Activated naive CD4-positive, alpha-beta T cell treated with anti-CD3 and anti-CD28 coated beads for 36 hours (primary cell): ENCODE measurements at regions not wholly inside any gene's neighbourhood (a gene's known extent, or its start where the extent isn't known, plus 50 kb on each side); places are given as distances from the start of the nearest gene placed in this dataset.
A peak's percentile ranks its signal among the peaks of the same experiment; 100 is the strongest.
"Not testable (repeated sequence)": the region's sequence is repeated elsewhere in the genome, so short reads cannot be mapped to it uniquely, and the experiment has no call there.

Experiments used
- CTCF ChIA-PET: fragments of 350-600 bp; sonication (Branson Sonifier 250); formaldehyde crosslinking; loops from one replicate; lab custom pipeline; 2021; ENCODE audit warnings: antibody characterized with exemption; lab: Charles Lee
- DNase-seq: peaks from one replicate; pipeline ENCODE4 v3.0.0-alpha.2; 2020
- H3K27ac Mint-ChIP-seq: one replicate; pipeline ENCODE4 v1.8.0; 2021; ENCODE audit warnings: mild to moderate bottlenecking, mixed read lengths
- H3K27me3 Mint-ChIP-seq: one replicate; pipeline ENCODE4 v1.8.0; 2021; ENCODE audit warnings: low read depth, mixed read lengths
- H3K36me3 Mint-ChIP-seq: one replicate; pipeline ENCODE4 v1.8.0; 2021; ENCODE audit warnings: low read depth, mixed read lengths
- H3K4me1 Mint-ChIP-seq: one replicate; pipeline ENCODE4 v1.8.0; 2021; ENCODE audit warnings: low read depth, mixed read lengths
- H3K4me3 Mint-ChIP-seq: one replicate; pipeline ENCODE4 v1.8.0; 2021; ENCODE audit warnings: mild to moderate bottlenecking, moderate library complexity, mixed read lengths
- H3K9me3 Mint-ChIP-seq: one replicate; pipeline ENCODE4 v1.8.0; 2021; ENCODE audit warnings: mixed read lengths
- intact Hi-C: fragments of 100-400 bp; cut with micrococcal nuclease; formaldehyde crosslinking; loops from one replicate; pipeline ENCODE4 v1.15.1; 2023

DNA sequence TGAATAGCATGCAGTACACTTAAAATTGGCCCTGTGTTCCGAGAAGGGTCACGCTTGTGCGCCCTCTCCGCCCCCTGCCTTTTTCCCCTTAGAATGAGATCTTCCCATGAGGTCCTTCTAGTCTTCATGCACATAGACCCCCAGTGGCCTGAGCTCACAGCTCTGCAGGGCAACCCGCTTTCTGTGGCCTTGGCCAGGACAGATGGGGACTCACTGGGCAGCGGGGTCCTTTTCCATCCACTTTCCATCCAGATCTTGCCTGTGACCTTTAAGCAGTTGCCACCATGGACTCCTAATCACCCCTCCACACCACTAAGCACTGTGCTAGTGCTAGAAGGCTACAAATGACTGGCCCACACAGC is 244.4 kb downstream of the UACA start:
- Mint-ChIP-seq H3K9me3 (no peaks in the 10 kb centered on the region), H3K4me1 (peaks cover 3% of the 10 kb centered on the region), H3K4me3 (no peak overlapping the region), H3K27ac (no peak overlapping the region), H3K36me3 (no peaks in the 10 kb centered on the region), H3K27me3 (no peaks in the 10 kb centered on the region)
- CTCF ChIA-PET = no interaction called here
- no peak for DNase-seq
- intact Hi-C loops = loop anchor here (10.0 kb wide), 1 partner anchor 154 kb away; no protein-coding TSS in a partner anchor

- DNase-seq = no peak
- H3K27ac Mint-ChIP-seq = no peak overlapping the region
- H3K4me3 Mint-ChIP-seq = no peak overlapping the region
- CTCF ChIA-PET = no interaction called here
- peaks cover 3% of the 10 kb centered on the region for H3K4me1 Mint-ChIP-seq
- H3K36me3 Mint-ChIP-seq = no peaks in the 10 kb centered on the region
- intact Hi-C loops = loop anchor here (10.0 kb wide), 1 partner anchor 154 kb away; no protein-coding TSS in a partner anchor
- no peaks in the 10 kb centered on the region for H3K27me3 Mint-ChIP-seq
- H3K9me3 Mint-ChIP-seq = no peaks in the 10 kb centered on the region
Measured at GRCh38 chr15:70518201-70519003, 245.0 kb downstream of the UACA start.

- Mint-ChIP-seq H3K9me3 (peaks cover 2% of the 10 kb centered on the region), H3K4me1 (peaks cover 3% of the 10 kb centered on the region), H3K4me3 (no peak overlapping the region), H3K27ac (no peak overlapping the region), H3K36me3 (no peaks in the 10 kb centered on the region), H3K27me3 (no peaks in the 10 kb centered on the region)
- CTCF ChIA-PET = interaction anchor here (1.1 kb wide), 1 partner anchor 19 kb away, joined by 3 read pairs; no protein-coding TSS in a partner anchor
- intact Hi-C loops = loop anchor here (10.0 kb wide), 1 partner anchor 152 kb away; no protein-coding TSS in a partner anchor
- DNase-seq = no peak
Measured at GRCh38 chr15:70517194-70517590, 246.2 kb downstream of the UACA start.

- H3K36me3 Mint-ChIP-seq = no peaks in the 10 kb centered on the region
- CTCF ChIA-PET = interaction anchor here (0.6 to 1.1 kb wide), 3 partner anchors 18 to 53 kb away, joined by 3 to 4 read pairs (median 3); no protein-coding TSS in a partner anchor
- no peak for DNase-seq
- H3K27me3 Mint-ChIP-seq = no peaks in the 10 kb centered on the region
- peaks cover 3% of the 10 kb centered on the region for H3K4me1 Mint-ChIP-seq
- peaks cover 8% of the 10 kb centered on the region for H3K9me3 Mint-ChIP-seq
- intact Hi-C loops = loop anchor here (10.0 kb wide), 1 partner anchor 152 kb away; no protein-coding TSS in a partner anchor
- no peak overlapping the region for H3K4me3 Mint-ChIP-seq
- no peak overlapping the region for H3K27ac Mint-ChIP-seq
Measured at GRCh38 chr15:70516408-70517193, 246.8 kb downstream of the UACA start.

- Mint-ChIP-seq H3K4me3 (no peak overlapping the region), H3K36me3 (peaks cover 12% of the 10 kb centered on the region), H3K27ac (no peak overlapping the region), H3K27me3 (no peaks in the 10 kb centered on the region), H3K9me3 (peaks cover 30% of the 10 kb centered on the region), H3K4me1 (peaks cover 13% of the 10 kb centered on the region)
- DNase-seq = no peak
- intact Hi-C loops = loop anchor here (10.0 kb wide), 1 partner anchor 149 kb away; no protein-coding TSS in a partner anchor
- CTCF ChIA-PET = interaction anchor here (0.6 to 12.3 kb wide), 3 partner anchors 14 to 357 kb away, joined by 3 to 120 read pairs (median 6); no protein-coding TSS in a partner anchor
Measured at GRCh38 chr15:70514251-70514650, 249.1 kb downstream of the UACA start.

GRCh38 chr15:70513819-70514218 is 249.5 kb downstream of the UACA start:
- intact Hi-C loops = loop anchor here (10.0 kb wide), 1 partner anchor 149 kb away; no protein-coding TSS in a partner anchor
- Mint-ChIP-seq H3K9me3 (peaks cover 30% of the 10 kb centered on the region), H3K4me1 (peaks cover 17% of the 10 kb centered on the region), H3K4me3 (no peak overlapping the region), H3K36me3 (peaks cover 12% of the 10 kb centered on the region), H3K27me3 (no peaks in the 10 kb centered on the region), H3K27ac (no peak overlapping the region)
- DNase-seq = no peak
- CTCF ChIA-PET = interaction anchor here (0.6 to 12.3 kb wide), 5 partner anchors 14 to 1663 kb away, joined by 3 to 120 read pairs (median 4); no protein-coding TSS in a partner anchor

DNA sequence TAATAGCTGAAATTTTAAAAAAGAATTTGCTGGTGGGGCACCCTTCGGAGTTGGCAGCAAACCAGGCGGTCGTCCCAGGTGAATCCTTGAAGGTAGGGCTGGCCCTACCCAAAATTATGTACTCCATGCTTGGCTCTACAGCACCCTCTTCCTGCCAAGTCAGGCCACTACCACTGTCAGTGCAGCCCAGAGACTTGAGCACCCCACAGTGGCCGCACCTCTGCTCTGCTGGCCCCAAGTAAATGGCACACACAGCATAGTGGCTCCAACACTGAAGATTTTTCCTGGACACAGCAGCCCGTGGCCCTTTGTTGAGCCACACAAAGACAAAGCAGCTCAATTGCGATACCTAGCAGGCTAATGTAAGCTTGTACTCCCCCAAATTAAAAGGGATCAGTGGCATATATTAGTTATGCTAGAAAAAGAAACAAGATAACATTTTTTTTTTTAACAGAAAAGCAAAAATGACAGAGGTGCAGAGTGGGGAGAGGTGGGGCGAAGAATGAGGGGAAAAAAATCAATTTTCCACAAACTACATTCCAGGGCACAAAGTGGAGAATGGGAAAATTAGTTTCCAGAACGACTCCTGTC is 250.5 kb downstream of the UACA start:
- intact Hi-C loops = loop anchor here (10.0 kb wide), 1 partner anchor 148 kb away; no protein-coding TSS in a partner anchor

DNA sequence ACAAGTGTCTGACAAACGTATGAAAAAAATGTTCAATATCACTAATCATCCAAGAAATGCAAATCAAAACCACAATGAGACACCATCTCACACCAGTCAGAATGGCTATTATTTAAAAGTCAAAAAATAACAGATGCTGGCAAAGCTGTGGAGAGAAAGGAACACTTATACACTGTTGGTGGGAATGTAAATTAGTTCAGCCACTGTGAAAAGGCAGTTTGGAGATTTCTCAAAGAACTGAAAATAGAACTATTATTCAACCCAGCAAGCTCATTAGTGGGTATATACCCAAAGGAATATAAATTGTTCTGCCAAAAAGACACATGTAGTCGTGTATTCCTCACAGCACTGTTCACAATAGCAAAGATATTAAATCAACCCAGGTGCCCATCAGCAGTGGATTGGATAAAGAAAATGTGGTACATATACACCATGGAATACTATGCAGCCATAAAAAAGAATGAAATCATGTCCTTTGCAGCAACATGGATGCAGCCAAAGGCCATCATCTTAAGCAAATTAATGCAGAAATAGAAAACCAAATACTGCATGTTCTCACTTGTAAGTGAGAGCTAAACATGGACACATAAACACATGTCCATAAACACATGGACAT is 251.3 kb downstream of the UACA start:
- not testable (repeated sequence) for DNase-seq, H3K4me3 Mint-ChIP-seq, H3K27ac Mint-ChIP-seq, H3K27me3 Mint-ChIP-seq
- intact Hi-C loops = loop anchor here (10.0 kb wide), 1 partner anchor 147 kb away; no protein-coding TSS in a partner anchor
- peaks cover 12% of the 10 kb centered on the region for H3K36me3 Mint-ChIP-seq
- H3K4me1 Mint-ChIP-seq = peaks cover 31% of the 10 kb centered on the region
- peaks cover 30% of the 10 kb centered on the region for H3K9me3 Mint-ChIP-seq
- CTCF ChIA-PET = interaction anchor here (0.7 to 12.3 kb wide), 24 partner anchors 8 to 1043 kb away, joined by 3 to 120 read pairs (median 4); no protein-coding TSS in a partner anchor

More for the DNA sequence above, 250.5 kb downstream of the UACA start:
- DNase-seq = peak; percentile 88
- Mint-ChIP-seq H3K9me3 (peaks cover 30% of the 10 kb centered on the region), H3K4me1 (peaks cover 24% of the 10 kb centered on the region), H3K4me3 (no peak overlapping the region), H3K27ac (no peak overlapping the region), H3K27me3 (no peaks in the 10 kb centered on the region), H3K36me3 (peaks cover 12% of the 10 kb centered on the region)
- CTCF ChIA-PET = interaction anchor here (0.5 to 12.3 kb wide), 29 partner anchors 8 to 1044 kb away, joined by 3 to 120 read pairs (median 4); no protein-coding TSS in a partner anchor

GRCh38 chr15:70510433-70510832 is 252.9 kb downstream of the UACA start:
- intact Hi-C loops = loop anchor here (10.0 kb wide), 1 partner anchor 146 kb away; no protein-coding TSS in a partner anchor
- H3K27ac Mint-ChIP-seq = no peak overlapping the region

GRCh38 chr15:70509731-70510143 is 253.6 kb downstream of the UACA start:
- Mint-ChIP-seq H3K9me3 (peaks cover 34% of the 10 kb centered on the region), H3K36me3 (peaks cover 12% of the 10 kb centered on the region), H3K4me1 (peaks cover 54% of the 10 kb centered on the region), H3K27me3 (no peaks in the 10 kb centered on the region), H3K4me3 (no peak overlapping the region), H3K27ac (peak overlapping the region; percentile 84)
- DNase-seq = no peak
- CTCF ChIA-PET = interaction anchor here (0.7 to 12.3 kb wide), 6 partner anchors 13 to 1042 kb away, joined by 3 to 120 read pairs (median 3); no protein-coding TSS in a partner anchor
- intact Hi-C loops = loop anchor here (1.0 to 10.0 kb wide), 4 partner anchors 19 to 749 kb away; partner anchors contain the start of gene TLE3

More at GRCh38 chr15:70510433-70510832, 252.9 kb downstream of the UACA start:
- DNase-seq = no peak
- Mint-ChIP-seq H3K36me3 (peaks cover 12% of the 10 kb centered on the region), H3K4me3 (no peak overlapping the region), H3K9me3 (peaks cover 34% of the 10 kb centered on the region), H3K27me3 (no peaks in the 10 kb centered on the region), H3K4me1 (peaks cover 47% of the 10 kb centered on the region)
- CTCF ChIA-PET = interaction anchor here (0.6 to 12.3 kb wide), 4 partner anchors 13 to 1181 kb away, joined by 3 to 120 read pairs (median 5); no protein-coding TSS in a partner anchor

DNA sequence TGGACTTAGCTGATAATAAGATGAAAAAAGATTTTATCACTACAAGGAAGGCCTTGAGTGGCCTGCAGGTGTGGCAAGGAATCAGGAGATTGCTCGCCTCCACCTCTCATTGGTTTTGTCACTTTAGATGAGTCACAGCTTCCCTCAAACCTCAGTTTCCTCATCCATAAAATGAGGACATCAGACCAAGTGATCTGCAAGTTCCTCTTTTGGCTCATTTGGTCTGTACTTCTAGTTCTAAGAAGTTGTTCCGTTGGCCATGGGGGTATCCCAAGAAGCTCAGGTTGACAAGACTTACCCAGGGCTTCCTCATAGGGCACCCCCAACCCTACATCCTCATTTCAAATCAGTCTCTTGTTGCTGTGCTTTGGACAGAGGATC is 254.1 kb downstream of the UACA start:
- CTCF ChIA-PET = interaction anchor here (0.7 to 12.3 kb wide), 6 partner anchors 14 to 1042 kb away, joined by 3 to 120 read pairs (median 3); no protein-coding TSS in a partner anchor
- peak overlapping the region; percentile 84 for H3K27ac Mint-ChIP-seq
- peaks cover 59% of the 10 kb centered on the region for H3K4me1 Mint-ChIP-seq
- peaks cover 12% of the 10 kb centered on the region for H3K36me3 Mint-ChIP-seq
- intact Hi-C loops = loop anchor here (1.0 to 5.0 kb wide), 3 partner anchors 19 to 749 kb away; partner anchors contain the start of gene TLE3
- DNase-seq = peak; percentile 39
- H3K27me3 Mint-ChIP-seq = no peaks in the 10 kb centered on the region
- peaks cover 34% of the 10 kb centered on the region for H3K9me3 Mint-ChIP-seq
- H3K4me3 Mint-ChIP-seq = no peak overlapping the region
